ENCODE measurements at regions not wholly inside any gene's neighbourhood (a gene's known extent, or its start where the extent isn't known, plus 50 kb on each side); places are given as distances from the start of the nearest gene placed in this dataset.

GRCh38 chr18:33833842-33834241 lies 255.8 kb downstream of the ASXL3 start:
- ChIA-PET POLR2A (ENCODE audit: unreplicated experiment) (no interaction called here), CTCF (no interaction called here)
- Histone ChIP-seq H3K27me3 (ENCODE audit: insufficient read depth, low read depth) (no peaks in the 10 kb centered on the region), H3K79me2 (ENCODE audit: low read depth) (no peaks in the 10 kb centered on the region), H3K4me3 (no peak overlapping the region), H2AFZ (no peak overlapping the region), H3K36me3 (ENCODE audit: low read depth) (no peaks in the 10 kb centered on the region), H3K4me1 (replicated peaks; ENCODE audit: insufficient read depth) (no peaks in the 10 kb centered on the region), H3K9me3 (ENCODE audit: insufficient read depth, low read depth) (no peaks in the 10 kb centered on the region), H3K4me2 (no peak overlapping the region), H3K9me2 (ENCODE audit: insufficient read depth) (no peaks in the 10 kb centered on the region), H4K20me1 (ENCODE audit: insufficient read depth) (no peaks in the 10 kb centered on the region), H3K27ac (no peak overlapping the region), H3F3A (ENCODE audit: insufficient read depth, low read depth) (no peaks in the 10 kb centered on the region)
- no TSS peak for BruUV-seq (replicated peaks)
- TF ChIP-seq, protein P1, sequence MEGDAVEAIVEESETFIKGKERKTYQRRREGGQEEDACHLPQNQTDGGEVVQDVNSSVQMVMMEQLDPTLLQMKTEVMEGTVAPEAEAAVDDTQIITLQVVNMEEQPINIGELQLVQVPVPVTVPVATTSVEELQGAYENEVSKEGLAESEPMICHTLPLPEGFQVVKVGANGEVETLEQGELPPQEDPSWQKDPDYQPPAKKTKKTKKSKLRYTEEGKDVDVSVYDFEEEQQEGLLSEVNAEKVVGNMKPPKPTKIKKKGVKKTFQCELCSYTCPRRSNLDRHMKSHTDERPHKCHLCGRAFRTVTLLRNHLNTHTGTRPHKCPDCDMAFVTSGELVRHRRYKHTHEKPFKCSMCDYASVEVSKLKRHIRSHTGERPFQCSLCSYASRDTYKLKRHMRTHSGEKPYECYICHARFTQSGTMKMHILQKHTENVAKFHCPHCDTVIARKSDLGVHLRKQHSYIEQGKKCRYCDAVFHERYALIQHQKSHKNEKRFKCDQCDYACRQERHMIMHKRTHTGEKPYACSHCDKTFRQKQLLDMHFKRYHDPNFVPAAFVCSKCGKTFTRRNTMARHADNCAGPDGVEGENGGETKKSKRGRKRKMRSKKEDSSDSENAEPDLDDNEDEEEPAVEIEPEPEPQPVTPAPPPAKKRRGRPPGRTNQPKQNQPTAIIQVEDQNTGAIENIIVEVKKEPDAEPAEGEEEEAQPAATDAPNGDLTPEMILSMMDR (conservative IDR thresholded peaks at IDR 0.05) = no peak
- no peak for TF ChIP-seq EZH2 (IDR thresholded peaks at IDR 0.05; ENCODE audit: low read depth)
- no peak for DNase-seq
- intact Hi-C loops (cut with micrococcal nuclease; ENCODE audit: unreplicated experiment) = no loop called here

GRCh38 chr18:33831424-33831823 lies 253.4 kb downstream of the ASXL3 start:
- Histone ChIP-seq H3K4me1 (replicated peaks; ENCODE audit: insufficient read depth) (no peaks in the 10 kb centered on the region), H3F3A (ENCODE audit: insufficient read depth, low read depth) (no peaks in the 10 kb centered on the region), H3K9me3 (ENCODE audit: insufficient read depth, low read depth) (no peaks in the 10 kb centered on the region), H2AFZ (no peak overlapping the region), H3K4me3 (no peak overlapping the region), H3K27ac (no peak overlapping the region), H3K4me2 (no peak overlapping the region), H4K20me1 (ENCODE audit: insufficient read depth) (no peaks in the 10 kb centered on the region), H3K9me2 (ENCODE audit: insufficient read depth) (no peaks in the 10 kb centered on the region), H3K36me3 (ENCODE audit: low read depth) (no peaks in the 10 kb centered on the region), H3K79me2 (ENCODE audit: low read depth) (no peaks in the 10 kb centered on the region), H3K27me3 (ENCODE audit: insufficient read depth, low read depth) (no peaks in the 10 kb centered on the region)
- TF ChIP-seq, protein P1 (conservative IDR thresholded peaks at IDR 0.05) = no peak
- TF ChIP-seq EZH2 (IDR thresholded peaks at IDR 0.05; ENCODE audit: low read depth) = no peak
- DNase-seq = no peak
- POLR2A ChIA-PET (ENCODE audit: unreplicated experiment) = no interaction called here
- intact Hi-C loops (cut with micrococcal nuclease; ENCODE audit: unreplicated experiment) = no loop called here
- CTCF ChIA-PET = no interaction called here
- no TSS peak for BruUV-seq (replicated peaks)

DNA sequence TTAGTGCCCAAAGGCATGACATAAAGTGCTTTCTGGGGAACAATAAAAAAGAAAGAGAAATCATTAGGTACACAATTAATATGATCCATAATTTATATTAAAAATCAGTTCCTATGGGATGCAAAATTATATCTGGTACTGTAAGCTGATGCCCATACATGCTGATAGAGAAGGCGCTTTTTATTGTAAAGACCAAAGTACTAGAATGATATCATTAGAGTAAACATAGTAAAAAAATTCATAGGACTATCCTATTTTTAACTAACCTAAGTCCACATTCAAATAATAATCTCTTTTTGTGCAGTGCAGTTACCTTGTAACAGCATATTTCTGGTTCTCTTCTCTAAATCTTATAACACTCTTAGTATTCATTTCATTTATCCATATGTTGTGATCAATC lies 252.2 kb downstream of the ASXL3 start:
- ChIA-PET CTCF (no interaction called here), POLR2A (ENCODE audit: unreplicated experiment) (no interaction called here)
- Histone ChIP-seq H3K9me2 (ENCODE audit: insufficient read depth) (no peaks in the 10 kb centered on the region), H3K4me3 (no peak overlapping the region), H4K20me1 (ENCODE audit: insufficient read depth) (no peaks in the 10 kb centered on the region), H2AFZ (no peak overlapping the region), H3K27me3 (ENCODE audit: insufficient read depth, low read depth) (no peaks in the 10 kb centered on the region), H3K4me2 (no peak overlapping the region), H3K27ac (no peak overlapping the region), H3K4me1 (replicated peaks; ENCODE audit: insufficient read depth) (no peaks in the 10 kb centered on the region), H3K36me3 (ENCODE audit: low read depth) (no peaks in the 10 kb centered on the region), H3K9me3 (ENCODE audit: insufficient read depth, low read depth) (no peaks in the 10 kb centered on the region), H3F3A (ENCODE audit: insufficient read depth, low read depth) (no peaks in the 10 kb centered on the region), H3K79me2 (ENCODE audit: low read depth) (no peaks in the 10 kb centered on the region)
- intact Hi-C loops (cut with micrococcal nuclease; ENCODE audit: unreplicated experiment) = no loop called here
- no peak for TF ChIP-seq EZH2 (IDR thresholded peaks at IDR 0.05; ENCODE audit: low read depth)
- no peak for DNase-seq
- no TSS peak for BruUV-seq (replicated peaks)

DNA sequence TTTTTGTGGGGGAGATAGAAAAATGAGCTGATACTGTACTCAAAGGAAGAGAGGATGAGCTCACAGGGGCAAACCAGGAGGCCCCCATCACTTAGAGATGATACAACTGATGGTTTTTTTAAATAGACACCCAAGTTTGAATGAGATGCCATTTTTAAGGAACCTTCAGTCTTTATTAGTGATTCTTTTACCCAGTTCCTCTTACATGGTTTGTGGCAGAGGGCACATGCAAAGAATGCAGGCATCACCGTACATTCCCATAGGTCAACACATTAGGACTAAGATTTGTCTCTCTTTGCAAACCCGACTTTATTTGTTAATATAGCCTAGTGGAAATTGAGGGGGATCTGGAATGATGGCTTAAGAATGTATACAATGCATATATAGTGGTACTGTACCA lies 250.9 kb downstream of the ASXL3 start:
- Histone ChIP-seq H3K27me3 (ENCODE audit: insufficient read depth, low read depth) (no peaks in the 10 kb centered on the region), H3K4me1 (replicated peaks; ENCODE audit: insufficient read depth) (no peaks in the 10 kb centered on the region), H3K9me3 (ENCODE audit: insufficient read depth, low read depth) (no peaks in the 10 kb centered on the region), H3K4me3 (no peak overlapping the region), H3F3A (ENCODE audit: insufficient read depth, low read depth) (no peaks in the 10 kb centered on the region), H4K20me1 (ENCODE audit: insufficient read depth) (no peaks in the 10 kb centered on the region), H2AFZ (no peak overlapping the region), H3K79me2 (ENCODE audit: low read depth) (no peaks in the 10 kb centered on the region), H3K36me3 (ENCODE audit: low read depth) (no peaks in the 10 kb centered on the region), H3K9me2 (ENCODE audit: insufficient read depth) (no peaks in the 10 kb centered on the region), H3K27ac (no peak overlapping the region), H3K4me2 (no peak overlapping the region)
- CTCF ChIA-PET = no interaction called here
- BruUV-seq (replicated peaks) = no TSS peak
- POLR2A ChIA-PET (ENCODE audit: unreplicated experiment) = no interaction called here
- TF ChIP-seq EZH2 (IDR thresholded peaks at IDR 0.05; ENCODE audit: low read depth) = no peak
- TF ChIP-seq, protein P1 (conservative IDR thresholded peaks at IDR 0.05) = no peak
- DNase-seq = no peak
- intact Hi-C loops (cut with micrococcal nuclease; ENCODE audit: unreplicated experiment) = no loop called here

Data from PC-9 (cell line).